ENCODE measurements at regions not wholly inside any gene's neighbourhood (a gene's known extent, or its start where the extent isn't known, plus 50 kb on each side); places are given as distances from the start of the nearest gene placed in this dataset.
"Not testable (repeated sequence)": the region's sequence is repeated elsewhere in the genome, so short reads cannot be mapped to it uniquely, and the experiment has no call there.

DNA sequence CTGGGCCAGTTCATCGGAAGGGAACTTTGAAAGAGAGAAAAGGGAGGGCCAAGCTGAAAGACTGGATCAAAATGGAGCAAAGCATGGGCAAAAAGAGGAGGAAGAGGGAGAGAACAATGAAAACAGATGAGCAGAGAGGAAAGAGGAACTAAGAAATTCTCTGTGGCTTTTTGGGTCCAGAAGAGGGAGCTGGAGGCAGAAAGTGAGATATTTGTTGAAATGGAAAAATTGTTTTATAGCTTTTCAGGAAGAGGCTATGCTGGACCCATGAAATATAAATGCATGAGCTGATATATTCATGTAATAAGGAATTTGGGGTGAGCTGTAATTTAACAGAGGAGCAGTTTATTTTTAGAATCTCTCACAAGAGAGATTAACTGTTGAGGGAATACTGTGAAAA is 457.3 kb downstream of the DMAC1 start:
- DNase-seq (ENCODE audit: low spot score), result no peak

DNA sequence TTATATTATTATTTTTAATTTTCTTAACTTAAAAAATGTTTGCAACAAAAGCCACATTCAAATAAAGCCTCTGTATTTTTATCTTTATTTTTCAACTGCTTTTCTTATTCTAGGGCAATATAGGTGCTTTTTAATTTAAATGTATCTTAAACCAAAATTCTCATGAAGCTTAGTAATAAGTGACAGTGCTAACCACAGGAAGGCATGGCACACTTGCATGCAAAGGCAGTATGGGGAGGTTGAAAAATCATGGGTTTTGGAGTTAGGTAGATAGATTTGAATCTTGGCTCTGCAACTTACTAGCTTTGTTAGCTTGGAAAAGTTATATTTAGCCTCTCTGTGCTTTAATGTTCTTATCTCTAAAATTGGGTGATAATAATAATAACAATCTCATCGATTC is 458.0 kb downstream of the DMAC1 start:
- DNase-seq (ENCODE audit: low spot score), result no peak

- no peak for DNase-seq (ENCODE audit: low spot score)
Measured at GRCh38 chr9:7340451-7340850, 459.1 kb downstream of the DMAC1 start.

DNA sequence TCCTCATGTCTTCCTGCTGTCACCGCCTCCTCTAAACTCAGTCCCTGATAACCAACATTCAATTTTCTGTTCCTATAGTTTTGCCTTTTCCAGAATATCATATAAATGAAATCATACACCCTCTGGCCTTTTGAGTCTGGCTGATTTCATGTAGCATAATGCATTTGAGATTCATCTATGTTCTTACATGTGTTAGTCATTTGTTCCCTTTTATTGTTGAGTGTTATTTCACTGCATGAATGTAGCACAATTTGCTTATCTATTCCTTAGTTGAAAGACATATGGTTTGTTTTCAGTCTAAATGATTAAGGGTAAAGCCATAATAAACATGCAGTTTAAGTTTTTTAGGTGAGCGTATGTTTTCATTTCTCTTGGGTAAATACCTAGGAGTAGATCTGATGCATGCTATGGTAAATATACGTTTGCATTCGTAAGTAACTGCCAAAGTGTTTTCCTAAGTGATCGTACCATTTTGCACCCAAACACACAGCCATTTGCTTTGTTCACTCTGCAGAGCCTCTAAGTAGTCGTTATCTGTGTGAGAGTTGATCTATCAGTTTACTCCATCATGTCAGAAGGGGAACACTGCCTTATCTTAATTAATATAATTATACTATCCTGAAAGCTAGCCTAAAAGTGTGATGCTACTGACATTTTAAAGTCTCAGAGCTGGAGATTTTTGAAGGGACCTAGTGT is 460.8 kb downstream of the DMAC1 start:
- no peak for DNase-seq (ENCODE audit: low spot score)

GRCh38 chr9:7336356-7337065 is 463.1 kb downstream of the DMAC1 start:
- no peak for DNase-seq (ENCODE audit: low spot score)

DNA sequence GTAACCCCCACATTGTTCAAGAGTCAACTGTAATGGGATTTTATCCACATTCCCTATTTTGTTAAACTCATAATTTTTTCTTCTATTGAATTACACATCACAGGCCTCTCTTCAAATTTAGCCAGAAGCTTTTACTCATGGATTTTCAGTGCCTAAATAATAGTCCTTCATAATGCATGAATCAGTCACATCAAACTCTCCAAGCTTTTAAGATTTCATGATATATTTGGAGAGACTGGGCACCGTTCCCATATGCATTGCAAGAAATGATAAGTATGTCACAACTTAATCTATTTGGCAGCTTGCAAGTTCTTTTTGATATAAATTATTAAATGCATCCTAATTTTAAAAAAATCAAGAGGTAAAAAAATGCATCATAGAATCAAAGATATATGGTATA is 465.9 kb downstream of the DMAC1 start:
- DNase-seq (ENCODE audit: low spot score), result no peak

DNA sequence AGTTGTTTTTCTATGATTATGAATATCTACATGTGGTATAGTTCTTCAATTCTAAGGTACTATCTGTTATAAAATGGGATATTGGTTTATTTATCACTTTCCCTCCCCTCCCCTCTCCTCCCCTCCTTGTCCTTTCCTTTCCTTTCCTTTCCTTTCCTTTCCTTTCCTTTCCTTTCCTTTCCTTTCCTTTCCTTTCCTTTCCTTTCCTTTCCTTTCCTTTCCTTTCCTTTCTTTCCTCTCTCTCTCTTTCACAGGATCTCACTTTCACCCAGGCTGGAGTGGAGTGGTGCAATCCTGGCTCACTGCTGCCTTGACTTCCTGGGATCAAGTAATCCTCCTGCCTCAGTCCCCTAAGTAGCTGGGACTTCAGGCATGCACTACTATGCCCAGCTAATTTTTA is 466.8 kb downstream of the DMAC1 start:
- DNase-seq (ENCODE audit: low spot score), result no peak

GRCh38 chr9:7328453-7328852 is 471.1 kb downstream of the DMAC1 start:
- no peak for DNase-seq (ENCODE audit: low spot score)

DNA sequence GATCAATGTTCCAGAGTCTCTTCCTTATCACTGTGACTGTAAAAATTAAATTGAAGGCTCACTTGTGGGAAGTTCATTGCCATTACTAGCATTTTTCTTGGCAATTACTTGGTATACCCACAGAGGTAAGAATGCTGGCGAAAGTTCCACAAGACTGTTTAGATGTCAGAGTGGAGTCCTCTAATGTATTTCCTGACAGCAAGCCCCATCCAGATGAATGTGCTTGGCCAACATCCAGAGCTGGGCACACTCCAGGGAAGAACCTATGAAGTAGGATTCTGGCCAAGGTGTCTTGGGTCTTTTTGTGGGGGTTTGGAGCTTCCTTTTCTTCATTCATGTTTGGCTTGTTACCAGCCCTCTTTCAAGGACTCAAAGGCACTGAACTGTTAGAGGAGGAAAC is 473.6 kb downstream of the DMAC1 start:
- DNase-seq (ENCODE audit: low spot score), result no peak

DNA sequence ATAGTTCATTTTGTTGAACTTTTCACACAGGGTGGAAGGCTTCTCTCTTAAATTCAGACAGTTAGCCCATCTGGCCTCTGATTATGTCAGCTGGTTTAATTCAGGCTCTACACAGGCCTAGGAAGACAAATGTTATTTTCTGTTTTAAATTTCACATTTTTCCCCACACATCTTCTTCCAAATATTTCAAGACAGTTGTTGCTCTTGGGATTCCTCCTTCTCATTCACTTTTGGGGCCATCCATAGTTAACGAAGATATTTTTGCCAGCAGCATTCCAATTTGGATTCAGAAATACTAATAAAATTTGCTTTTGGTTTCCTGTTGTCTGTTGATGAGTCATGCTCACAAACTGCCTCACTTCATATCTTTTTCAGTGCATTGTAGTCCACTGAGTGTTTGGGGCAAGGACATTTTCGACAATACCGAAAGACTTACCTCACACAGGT is 475.4 kb downstream of the DMAC1 start:
- DNase-seq (ENCODE audit: low spot score), result peak; percentile 30

- no peak for DNase-seq (ENCODE audit: low spot score)
Measured at GRCh38 chr9:7320841-7321240, 478.7 kb downstream of the DMAC1 start.

DNA sequence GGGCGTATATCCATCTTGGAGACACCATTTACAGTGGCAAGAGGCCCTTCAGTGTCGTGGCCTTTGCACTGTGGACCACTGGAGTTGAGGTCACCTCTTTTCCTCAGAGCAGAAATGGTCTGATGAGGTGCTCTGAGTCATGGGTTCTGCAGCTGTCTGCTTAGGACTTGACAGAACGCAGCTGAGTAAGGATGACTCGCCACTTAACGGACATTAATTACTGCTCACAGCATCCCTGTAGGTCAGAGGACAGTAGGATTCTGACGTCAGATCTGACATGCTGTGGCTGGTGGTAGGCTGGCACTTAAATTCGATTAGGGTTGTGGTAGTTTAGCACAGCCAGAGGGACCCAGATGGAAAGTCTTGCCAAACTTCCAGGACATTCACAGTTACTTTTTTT is 479.4 kb downstream of the DMAC1 start:
- DNase-seq (ENCODE audit: low spot score), result peak; percentile 65

DNA sequence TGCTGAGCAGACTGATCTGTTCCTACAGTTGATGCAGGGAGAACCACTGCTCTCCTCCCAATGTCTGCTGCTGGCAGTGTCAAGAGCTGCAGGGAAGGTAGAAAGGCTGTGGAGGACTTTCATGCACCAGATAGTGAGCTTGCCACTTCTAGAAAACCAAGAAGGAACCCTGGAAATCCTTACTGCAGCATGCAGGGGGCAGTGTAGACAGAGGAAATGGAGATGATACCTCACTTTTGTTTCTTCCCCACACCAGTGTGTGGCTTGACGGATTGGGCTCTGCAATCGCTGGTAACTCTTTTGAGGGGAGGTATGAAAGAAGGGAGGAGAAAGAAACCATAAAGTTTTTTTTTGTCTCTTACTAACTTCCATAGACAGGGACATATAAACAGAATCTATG is 480.7 kb downstream of the DMAC1 start:
- no peak for DNase-seq (ENCODE audit: low spot score)

- DNase-seq (ENCODE audit: low spot score), result no peak
Measured at GRCh38 chr9:7316967-7317366, 482.6 kb downstream of the DMAC1 start.

- peak; percentile 52 for DNase-seq (ENCODE audit: low spot score)
Measured at GRCh38 chr9:7316166-7316795, 483.3 kb downstream of the DMAC1 start.

DNA sequence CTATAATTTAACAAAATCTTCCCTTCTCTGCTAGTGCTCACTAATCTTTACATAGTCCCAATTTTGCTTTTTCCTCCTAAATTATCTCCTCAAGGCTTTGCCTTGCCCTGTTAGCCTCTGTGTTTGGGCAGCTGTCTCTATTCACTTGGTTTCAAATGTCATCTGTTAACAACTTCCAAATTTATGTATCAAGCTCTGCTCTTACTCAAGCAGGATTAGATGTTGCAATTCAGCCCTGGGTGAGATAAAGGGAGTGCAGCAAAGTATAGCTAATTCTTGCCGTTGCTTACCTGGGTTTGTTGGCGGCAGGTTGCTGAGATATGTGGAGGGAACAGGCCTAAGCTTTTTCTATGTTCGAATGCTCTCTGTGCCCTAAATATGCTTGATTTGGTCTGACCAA is 483.8 kb downstream of the DMAC1 start:
- peak; percentile 42 for DNase-seq (ENCODE audit: low spot score)

DNA sequence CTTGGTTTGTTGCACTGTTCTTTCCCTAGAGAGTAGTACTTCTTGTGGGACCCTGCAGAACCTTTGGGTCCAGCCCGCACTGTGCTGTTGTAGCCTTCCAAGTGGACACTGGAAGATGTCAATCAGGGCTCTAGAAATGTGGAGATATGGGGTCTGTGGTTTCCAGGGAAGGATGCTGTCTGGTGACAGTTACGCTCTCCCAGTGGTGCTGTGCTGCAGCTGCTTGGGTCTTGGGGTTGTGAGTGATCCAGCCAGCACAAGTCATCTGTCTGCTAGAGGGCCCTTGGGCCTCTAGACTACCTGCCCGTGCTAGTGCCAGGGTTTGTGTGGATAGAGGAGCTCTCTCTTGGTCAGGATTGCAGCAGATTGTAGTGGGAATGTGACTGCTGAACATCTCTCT is 484.5 kb downstream of the DMAC1 start:
- DNase-seq (ENCODE audit: low spot score), result no peak

- DNase-seq (ENCODE audit: low spot score), result no peak
Measured at GRCh38 chr9:7313389-7313788, 486.2 kb downstream of the DMAC1 start.

GRCh38 chr9:7309051-7309450 is 490.5 kb downstream of the DMAC1 start:
- not testable (repeated sequence) for DNase-seq (ENCODE audit: low spot score)

DNA sequence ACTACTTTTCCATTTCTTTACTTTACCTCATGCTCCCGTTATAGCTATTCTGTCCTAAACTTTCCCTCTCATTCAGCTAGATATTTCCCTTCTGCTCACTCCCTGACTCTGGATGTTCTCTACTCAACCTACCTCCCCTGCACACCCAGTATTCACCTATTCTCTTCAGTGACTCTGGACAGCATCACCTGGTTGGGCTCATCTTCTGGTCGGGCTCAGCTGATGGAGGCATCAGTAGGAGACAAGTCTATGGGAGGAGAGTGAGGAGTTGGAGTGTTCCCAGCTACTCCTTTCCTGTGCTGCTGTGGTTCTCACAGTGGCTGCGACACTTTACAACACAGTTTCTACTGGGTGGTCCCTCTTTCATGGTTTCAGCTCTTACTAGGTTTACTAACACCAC is 493.9 kb downstream of the DMAC1 start:
- DNase-seq (ENCODE audit: low spot score), result no peak

- DNase-seq (ENCODE audit: low spot score), result no peak
Measured at GRCh38 chr9:7304627-7304995, 495.0 kb downstream of the DMAC1 start.

- DNase-seq (ENCODE audit: low spot score), result no peak
Measured at GRCh38 chr9:7303907-7304626, 495.5 kb downstream of the DMAC1 start.

- no peak for DNase-seq (ENCODE audit: low spot score)
Measured at GRCh38 chr9:7300484-7300883, 499.1 kb downstream of the DMAC1 start.
